NT2/D1 (cell line): ENCODE measurements at regions not wholly inside any gene's neighbourhood (a gene's known extent, or its start where the extent isn't known, plus 50 kb on each side); places are given as distances from the start of the nearest gene placed in this dataset.

ENCODE experiments used
- DNase-seq: peaks from one replicate; pipeline ENCODE4 v3.0.0-alpha.2; 2011; ENCODE audit warnings: low read depth, low spot score
- H3K27me3 ChIP-seq: 2 replicates; pipeline ENCODE4 v1.6.0; 2011; ENCODE audit warnings: mild to moderate bottlenecking; ENCODE audit not compliant: insufficient read length, insufficient read depth
- H3K36me3 ChIP-seq: 2 replicates; pipeline ENCODE4 v1.6.1; 2011; ENCODE audit warnings: mild to moderate bottlenecking, low read length, mixed read lengths; ENCODE audit not compliant: insufficient read depth, insufficient read length
- H3K4me1 ChIP-seq: 2 replicates; pipeline ENCODE4 v1.5.1; 2011; ENCODE audit not compliant: insufficient read depth, insufficient read length
- H3K4me3 ChIP-seq: 2 replicates; pipeline ENCODE4 v1.5.1; 2011; ENCODE audit warnings: low read depth; ENCODE audit not compliant: insufficient read length
- H3K9ac ChIP-seq: 2 replicates; pipeline ENCODE4 v1.6.0; 2011; ENCODE audit warnings: low read depth; ENCODE audit not compliant: insufficient read length
- H3K9me3 ChIP-seq: 2 replicates; pipeline ENCODE4 v1.5.1; 2011; ENCODE audit warnings: mild to moderate bottlenecking, low read length; ENCODE audit not compliant: insufficient read depth
- SUZ12 ChIP-seq: IDR thresholded peaks from 2 replicates; pipeline ENCODE4 v1.6.1; 2011; ENCODE audit not compliant: insufficient read length, insufficient read depth; ENCODE audit errors: extremely low read depth
- YY1 ChIP-seq: IDR thresholded peaks from 2 replicates; pipeline ENCODE4 v1.6.1; 2011; ENCODE audit not compliant: insufficient read length, insufficient read depth
- ZNF274 ChIP-seq: IDR thresholded peaks from 2 replicates; pipeline ENCODE4 v1.6.1; 2011; ENCODE audit warnings: mild to moderate bottlenecking, low read depth, low read length

GRCh38 chr5:133706506-133707430 lies 94.4 kb upstream of the FSTL4 start:
- H3K4me1 ChIP-seq = no peaks in the 10 kb centered on the region
- no peaks in the 10 kb centered on the region for H3K36me3 ChIP-seq
- H3K9ac ChIP-seq = no peak overlapping the region
- DNase-seq = no peak
- H3K9me3 ChIP-seq = no peaks in the 10 kb centered on the region
- H3K27me3 ChIP-seq = no peaks in the 10 kb centered on the region
- TF ChIP-seq ZNF274 (no peak), YY1 (no peak), SUZ12 (no peak)
- no peak overlapping the region for H3K4me3 ChIP-seq

DNA sequence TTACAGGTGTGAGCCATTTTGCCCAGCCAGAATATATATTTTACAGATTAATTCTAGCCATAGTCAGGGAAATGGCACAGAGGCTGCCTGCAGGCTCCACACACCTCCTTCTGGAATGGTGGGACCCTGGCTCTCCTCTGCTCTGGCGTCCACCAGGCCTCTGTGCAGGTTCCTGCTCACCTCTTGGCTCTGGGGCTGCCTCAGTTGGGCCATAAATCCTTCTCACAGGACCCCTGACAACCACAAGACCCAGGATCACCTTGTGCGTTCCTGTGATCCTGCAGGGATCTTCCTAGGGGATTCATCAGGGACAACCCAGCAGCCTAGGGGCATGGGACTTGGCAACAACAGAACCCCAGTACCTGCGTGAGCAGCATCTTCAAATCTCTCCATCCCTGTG lies 93.0 kb upstream of the FSTL4 start:
- no peak for DNase-seq
- Histone ChIP-seq H3K36me3 (no peaks in the 10 kb centered on the region), H3K4me1 (no peaks in the 10 kb centered on the region), H3K9ac (no peak overlapping the region), H3K9me3 (no peaks in the 10 kb centered on the region), H3K27me3 (no peaks in the 10 kb centered on the region), H3K4me3 (no peak overlapping the region)
- TF ChIP-seq SUZ12 = no peak

- Histone ChIP-seq H3K27me3 (no peaks in the 10 kb centered on the region), H3K9me3 (no peaks in the 10 kb centered on the region), H3K4me1 (no peaks in the 10 kb centered on the region), H3K9ac (no peak overlapping the region), H3K4me3 (no peak overlapping the region), H3K36me3 (no peaks in the 10 kb centered on the region)
- no peak for DNase-seq
- TF ChIP-seq SUZ12 = no peak
- TF ChIP-seq YY1 = no peak
- no peak for TF ChIP-seq ZNF274
Observed at GRCh38 chr5:133704411-133704810, 92.1 kb upstream of the FSTL4 start.

DNA sequence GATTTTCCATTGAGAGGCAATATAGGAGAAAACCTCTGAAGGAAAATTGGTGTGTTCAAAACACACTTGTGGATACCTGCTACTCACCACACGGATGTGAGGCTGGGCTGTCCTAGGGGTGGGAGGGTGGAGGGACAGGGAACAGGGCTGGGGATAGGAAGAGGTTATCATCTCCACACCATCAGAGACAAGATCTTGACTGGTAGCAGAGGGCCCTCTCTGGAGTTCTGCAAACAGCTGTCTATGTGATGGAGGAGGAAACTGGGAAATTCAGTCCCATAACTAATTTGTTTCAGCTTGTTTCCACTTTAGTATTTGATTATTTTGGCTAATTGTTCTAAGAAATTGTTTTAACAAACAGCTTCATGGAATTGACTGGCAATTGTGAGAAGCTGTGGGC lies 91.6 kb upstream of the FSTL4 start:
- no peak for DNase-seq
- no peak overlapping the region for H3K9ac ChIP-seq
- H3K4me1 ChIP-seq = no peaks in the 10 kb centered on the region
- no peaks in the 10 kb centered on the region for H3K9me3 ChIP-seq
- H3K4me3 ChIP-seq = no peak overlapping the region
- no peaks in the 10 kb centered on the region for H3K36me3 ChIP-seq
- no peaks in the 10 kb centered on the region for H3K27me3 ChIP-seq
- TF ChIP-seq SUZ12 (no peak), YY1 (no peak), ZNF274 (no peak)

DNA sequence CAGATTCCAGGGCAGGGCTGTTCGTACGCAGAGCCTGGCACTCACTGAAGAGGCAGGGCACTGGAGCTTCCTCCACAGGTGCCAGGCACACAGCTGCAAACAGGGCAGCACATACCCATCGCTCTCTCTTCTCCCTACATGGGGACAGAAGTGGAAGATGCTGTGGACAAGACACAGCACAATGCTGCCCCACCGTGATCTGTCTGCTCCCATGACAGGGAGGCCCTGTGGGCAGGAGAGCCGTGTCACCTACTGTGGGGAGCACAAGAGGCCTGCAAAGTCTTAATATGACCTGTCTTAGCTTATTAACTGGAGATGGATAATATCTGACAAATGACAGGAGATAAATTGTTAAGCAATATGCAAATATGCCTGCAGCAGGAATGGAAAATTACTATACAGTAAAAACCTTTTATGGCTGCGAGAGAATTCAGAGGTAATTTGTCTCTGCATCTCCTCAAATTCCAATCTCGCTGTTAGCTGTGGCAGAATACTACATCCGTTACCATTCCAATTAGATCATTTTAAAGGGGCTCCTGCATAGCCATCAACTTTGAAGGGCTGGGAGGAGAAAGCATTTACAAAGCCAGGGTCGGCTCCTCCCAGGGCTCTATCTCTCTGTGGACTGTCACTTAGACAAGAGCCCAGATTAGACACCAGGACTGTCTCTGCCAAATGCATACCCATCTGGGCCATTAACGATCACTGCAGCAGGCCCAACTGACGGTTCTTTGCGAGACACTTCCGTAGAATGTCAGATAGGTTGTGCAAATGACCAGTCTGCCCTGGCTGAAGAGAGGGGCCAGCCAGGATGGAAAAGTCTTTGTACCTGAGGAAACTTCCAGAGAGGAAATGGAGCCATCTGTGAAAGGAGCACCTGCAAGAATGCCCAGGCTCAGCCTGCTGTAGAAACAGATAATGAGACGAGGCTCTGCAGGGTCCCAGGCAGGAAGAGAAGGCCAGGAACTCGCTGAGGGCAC lies 90.7 kb upstream of the FSTL4 start:
- Histone ChIP-seq H3K4me3 (no peak overlapping the region), H3K36me3 (no peaks in the 10 kb centered on the region), H3K4me1 (no peaks in the 10 kb centered on the region), H3K27me3 (no peaks in the 10 kb centered on the region), H3K9me3 (no peaks in the 10 kb centered on the region), H3K9ac (no peak overlapping the region)
- no peak for DNase-seq
- TF ChIP-seq YY1 (no peak), ZNF274 (no peak), SUZ12 (no peak)

- Histone ChIP-seq H3K27me3 (no peaks in the 10 kb centered on the region), H3K4me3 (no peak overlapping the region), H3K9ac (no peak overlapping the region), H3K4me1 (no peaks in the 10 kb centered on the region), H3K9me3 (no peaks in the 10 kb centered on the region), H3K36me3 (no peaks in the 10 kb centered on the region)
- TF ChIP-seq ZNF274 = no peak
- TF ChIP-seq SUZ12 = no peak
- no peak for TF ChIP-seq YY1
- DNase-seq = no peak
Observed at GRCh38 chr5:133701871-133702270, 89.5 kb upstream of the FSTL4 start.

DNA sequence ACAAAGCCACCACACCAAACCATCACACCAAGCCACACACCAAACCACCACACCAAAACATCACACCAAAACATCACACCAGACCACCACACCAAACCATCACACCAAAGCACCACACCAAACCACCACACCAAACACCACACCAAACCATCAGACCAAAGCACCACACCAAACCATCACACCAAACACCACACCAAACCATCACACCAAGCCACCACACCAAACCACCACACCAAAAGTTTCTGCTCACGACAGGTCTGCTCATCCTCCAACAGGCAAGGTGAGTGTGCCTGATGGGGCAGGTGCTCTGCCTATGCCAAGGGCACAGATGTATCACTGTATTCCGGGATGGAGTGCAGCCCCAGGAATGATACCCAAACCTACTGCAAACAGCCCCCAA lies 87.9 kb upstream of the FSTL4 start:
- no peak overlapping the region for H3K9ac ChIP-seq
- no peak for DNase-seq

More for the DNA sequence above, 87.9 kb upstream of the FSTL4 start:
- no peaks in the 10 kb centered on the region for H3K36me3 ChIP-seq
- H3K4me1 ChIP-seq = no peaks in the 10 kb centered on the region
- no peak overlapping the region for H3K4me3 ChIP-seq
- no peaks in the 10 kb centered on the region for H3K27me3 ChIP-seq
- no peaks in the 10 kb centered on the region for H3K9me3 ChIP-seq
- TF ChIP-seq ZNF274 (no peak), SUZ12 (no peak), YY1 (no peak)
